ENCODE measurements at regions not wholly inside any gene's neighbourhood (a gene's known extent, or its start where the extent isn't known, plus 50 kb on each side); places are given as distances from the start of the nearest gene placed in this dataset.

GRCh38 chr10:42111076-42111475, 527.3 kb downstream of the ZNF33B start:
- TF ChIP-seq POLR2A (IDR thresholded peaks at IDR 0.05) (no peak), CTCF (IDR thresholded peaks at IDR 0.05) (no peak)

All from lower leg skin (tissue), 3 donors.